HEK293 (cell line): ENCODE measurements at regions not wholly inside any gene's neighbourhood (a gene's known extent, or its start where the extent isn't known, plus 50 kb on each side); places are given as distances from the start of the nearest gene placed in this dataset.

Experiments
- CTCF ChIA-PET: fragments of 350-600 bp; formaldehyde crosslinking; extraction: SDS; loops from one replicate; lab custom pipeline; 2021; ENCODE audit warnings: antibody characterized with exemption; lab: Yijun Ruan, JAX
- POLR2A ChIA-PET: fragments of 300-600 bp; formaldehyde crosslinking; extraction: SDS; loops from one replicate; lab custom pipeline; 2020; ENCODE audit warnings: antibody characterized with exemption, inconsistent platforms; lab: Yijun Ruan, JAX
- H3K27ac ChIP-seq: fragments of 200-500 bp; sonication (Bioruptor generic); 2 replicates; pipeline ENCODE4 v1.5.1; 2014; ENCODE audit warnings: low read depth, low read length, control low read depth, inconsistent platforms; ENCODE audit errors: extremely low read depth
- H3K36me3 ChIP-seq, 2 experiments: fragments of 200-500 bp in 1 of 2; sonication (Bioruptor generic) in 1 of 2; 1 replicate in 1 of 2; 2 replicates in 1 of 2; pipeline ENCODE4 v1.5.1; 2014 to 2017; ENCODE audit warnings: inconsistent platforms in 2 of 2, low read length in 2 of 2; ENCODE audit not compliant: control insufficient read depth in 2 of 2, insufficient read depth in 1 of 2
- H3K4me1 ChIP-seq: fragments of 200-500 bp; sonication (Bioruptor generic); 2 replicates; pipeline ENCODE4 v1.5.1; 2014; ENCODE audit warnings: mild to moderate bottlenecking, low read length, inconsistent platforms; ENCODE audit not compliant: control insufficient read depth, insufficient read depth
- H3K4me3 ChIP-seq: 2 replicates; pipeline ENCODE4 v1.5.1; 2011; ENCODE audit warnings: low read depth, mild to moderate bottlenecking, control low read depth, low read length, moderate library complexity
- H3K9me3 ChIP-seq: fragments of 200-500 bp; sonication (Bioruptor generic); 2 replicates; pipeline ENCODE4 v1.5.1; 2014; ENCODE audit warnings: low read depth, low read length, inconsistent platforms; ENCODE audit not compliant: control insufficient read depth, insufficient read depth
- HOXC10 ChIP-seq: sonication (generic); formaldehyde crosslinking; IDR thresholded peaks from 2 replicates; pipeline ENCODE4 v1.8.1; 2023; ENCODE audit warnings: mild to moderate bottlenecking, missing genetic modification reagents
- IKZF3 ChIP-seq: fragments of 450-650 bp; IDR thresholded peaks from 2 replicates; pipeline ENCODE4 v1.5.0; 2018; ENCODE audit warnings: missing biosample characterization, mild to moderate bottlenecking, missing genetic modification characterization, moderate library complexity
- MZF1 ChIP-seq: fragments of 450-650 bp; formaldehyde crosslinking; IDR thresholded peaks from 2 replicates; pipeline ENCODE4 v1.5.1; 2017; ENCODE audit warnings: missing biosample characterization, missing genetic modification characterization, borderline replicate concordance
- OSR2 ChIP-seq: fragments of 450-650 bp; formaldehyde crosslinking; IDR thresholded peaks from 2 replicates; pipeline ENCODE4 v1.5.1; 2016; ENCODE audit warnings: missing biosample characterization, missing genetic modification characterization
- REPIN1 ChIP-seq: fragments of 450-650 bp; formaldehyde crosslinking; IDR thresholded peaks from 2 replicates; pipeline ENCODE4 v1.5.1; 2017; ENCODE audit warnings: missing biosample characterization, missing genetic modification characterization, low read depth
- TCF7L2 ChIP-seq: IDR thresholded peaks from 2 replicates; pipeline ENCODE4 v1.6.1; 2011; ENCODE audit warnings: low read depth, mild to moderate bottlenecking, inconsistent platforms, low read length, moderate library complexity, borderline replicate concordance
- ZFP3 ChIP-seq: fragments of 450-650 bp; formaldehyde crosslinking; IDR thresholded peaks from 2 replicates; pipeline ENCODE4 v1.5.1; 2016; ENCODE audit warnings: low read depth, missing biosample characterization, missing genetic modification characterization
- ZFP41 ChIP-seq: fragments of 450-650 bp; formaldehyde crosslinking; IDR thresholded peaks from 2 replicates; pipeline ENCODE4 v1.5.1; 2016; ENCODE audit warnings: missing biosample characterization, missing genetic modification characterization, borderline replicate concordance
- ZNF292 ChIP-seq: fragments of 450-650 bp; formaldehyde crosslinking; IDR thresholded peaks from 2 replicates; pipeline ENCODE4 v1.5.1; 2016; ENCODE audit warnings: low read depth, missing biosample characterization, missing genetic modification characterization, borderline replicate concordance
- ZNF324 ChIP-seq: fragments of 450-650 bp; formaldehyde crosslinking; IDR thresholded peaks from 2 replicates; pipeline ENCODE4 v1.5.1; 2016; ENCODE audit warnings: missing biosample characterization, missing genetic modification characterization
- ZNF354C ChIP-seq: fragments of 450-650 bp; formaldehyde crosslinking; IDR thresholded peaks from 2 replicates; pipeline ENCODE4 v1.5.1; 2016; ENCODE audit warnings: missing biosample characterization, missing genetic modification characterization, low read depth, borderline replicate concordance
- ZNF391 ChIP-seq: fragments of 450-650 bp; formaldehyde crosslinking; IDR thresholded peaks from 2 replicates; pipeline ENCODE4 v1.5.1; 2016; ENCODE audit warnings: low read depth, missing biosample characterization, missing genetic modification characterization, borderline replicate concordance
- ZNF48 ChIP-seq: fragments of 450-650 bp; formaldehyde crosslinking; IDR thresholded peaks from 2 replicates; pipeline ENCODE4 v1.5.1; 2016; ENCODE audit warnings: missing biosample characterization, missing genetic modification characterization
- ZNF621 ChIP-seq: fragments of 450-650 bp; formaldehyde crosslinking; IDR thresholded peaks from 2 replicates; pipeline ENCODE4 v1.5.1; 2017; ENCODE audit warnings: missing biosample characterization, missing genetic modification characterization
- ZNF654 ChIP-seq: fragments of 450-650 bp; formaldehyde crosslinking; IDR thresholded peaks from 2 replicates; pipeline ENCODE4 v1.5.1; 2016; ENCODE audit warnings: low read depth, missing biosample characterization, missing genetic modification characterization
- ZNF660 ChIP-seq: fragments of 450-650 bp; IDR thresholded peaks from 2 replicates; pipeline ENCODE4 v1.5.1; 2018; ENCODE audit warnings: missing biosample characterization, mild to moderate bottlenecking, missing genetic modification characterization
- ZNF776 ChIP-seq: fragments of 450-650 bp; formaldehyde crosslinking; IDR thresholded peaks from 2 replicates; pipeline ENCODE4 v1.5.0; 2017; ENCODE audit warnings: missing biosample characterization, missing genetic modification characterization, borderline replicate concordance
- ZNF777 ChIP-seq: fragments of 450-650 bp; formaldehyde crosslinking; IDR thresholded peaks from 2 replicates; pipeline ENCODE4 v1.5.1; 2017; ENCODE audit warnings: missing biosample characterization, missing genetic modification characterization, borderline replicate concordance
- ZNF785 ChIP-seq: fragments of 450-650 bp; formaldehyde crosslinking; IDR thresholded peaks from 2 replicates; pipeline ENCODE4 v1.5.1; 2016; ENCODE audit warnings: missing biosample characterization, missing genetic modification characterization
- TF ChIP-seq, protein P1 (sequence below): fragments of 450-650 bp; formaldehyde crosslinking; IDR thresholded peaks from 2 replicates; pipeline ENCODE4 v1.5.1; 2016; ENCODE audit warnings: missing biosample characterization, missing genetic modification characterization, low read depth
- TF ChIP-seq, protein P2 (sequence below): fragments of 450-650 bp; formaldehyde crosslinking; IDR thresholded peaks from 2 replicates; pipeline ENCODE4 v1.5.1; 2016; ENCODE audit warnings: missing biosample characterization, missing genetic modification characterization

DNA sequence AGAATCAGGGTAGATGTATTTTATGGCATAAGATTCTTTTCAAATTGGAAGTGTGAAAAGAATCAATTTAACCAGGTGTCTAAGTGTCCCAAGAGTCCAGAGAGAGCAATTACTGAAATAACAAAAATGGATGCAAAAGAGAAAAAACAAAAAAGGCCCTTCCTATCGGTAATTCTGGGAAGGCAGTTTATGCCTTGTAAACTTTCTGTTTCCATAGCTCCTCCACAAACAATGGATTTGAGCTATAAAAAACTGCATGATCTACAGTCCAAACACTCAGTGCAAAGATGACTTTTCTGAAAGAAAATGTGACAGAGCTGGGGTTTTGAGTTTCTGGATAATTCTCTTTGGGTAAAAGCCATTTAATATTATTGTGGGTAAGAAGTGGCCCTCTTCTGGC lies 366.1 kb downstream of the EN1 start:
- no peak overlapping the region for H3K27ac ChIP-seq
- CTCF ChIA-PET: interaction anchor here (1.6 kb wide), 1 partner anchor 374 kb away, joined by 5 read pairs; no protein-coding TSS in a partner anchor
- TF ChIP-seq ZNF354C (tag by site-specific recombination): no peak
- TF ChIP-seq ZNF324 (tag by site-specific recombination): no peak
- TF ChIP-seq MZF1 (tag by site-specific recombination): no peak
- TF ChIP-seq ZNF292 (tag by site-specific recombination): no peak
- no peak for TF ChIP-seq IKZF3 (tag by site-specific recombination)
- TF ChIP-seq ZFP41 (tag by site-specific recombination): no peak
- no peak for TF ChIP-seq ZNF48
- no peak for TF ChIP-seq ZNF621 (tag by site-specific recombination)
- TF ChIP-seq OSR2 (tag by site-specific recombination): no peak
- no peak for TF ChIP-seq HOXC10 (CRISPR knock-in tag)
- no peak for TF ChIP-seq ZNF654
- TF ChIP-seq ZNF777 (tag by site-specific recombination): no peak
- TF ChIP-seq, protein P1, sequence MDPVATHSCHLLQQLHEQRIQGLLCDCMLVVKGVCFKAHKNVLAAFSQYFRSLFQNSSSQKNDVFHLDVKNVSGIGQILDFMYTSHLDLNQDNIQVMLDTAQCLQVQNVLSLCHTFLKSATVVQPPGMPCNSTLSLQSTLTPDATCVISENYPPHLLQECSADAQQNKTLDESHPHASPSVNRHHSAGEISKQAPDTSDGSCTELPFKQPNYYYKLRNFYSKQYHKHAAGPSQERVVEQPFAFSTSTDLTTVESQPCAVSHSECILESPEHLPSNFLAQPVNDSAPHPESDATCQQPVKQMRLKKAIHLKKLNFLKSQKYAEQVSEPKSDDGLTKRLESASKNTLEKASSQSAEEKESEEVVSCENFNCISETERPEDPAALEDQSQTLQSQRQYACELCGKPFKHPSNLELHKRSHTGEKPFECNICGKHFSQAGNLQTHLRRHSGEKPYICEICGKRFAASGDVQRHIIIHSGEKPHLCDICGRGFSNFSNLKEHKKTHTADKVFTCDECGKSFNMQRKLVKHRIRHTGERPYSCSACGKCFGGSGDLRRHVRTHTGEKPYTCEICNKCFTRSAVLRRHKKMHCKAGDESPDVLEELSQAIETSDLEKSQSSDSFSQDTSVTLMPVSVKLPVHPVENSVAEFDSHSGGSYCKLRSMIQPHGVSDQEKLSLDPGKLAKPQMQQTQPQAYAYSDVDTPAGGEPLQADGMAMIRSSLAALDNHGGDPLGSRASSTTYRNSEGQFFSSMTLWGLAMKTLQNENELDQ (tag by site-specific recombination): no peak
- no peak for TF ChIP-seq ZNF785
- TF ChIP-seq REPIN1 (tag by site-specific recombination): no peak
- no peak for TF ChIP-seq ZNF391 (tag by site-specific recombination)
- TF ChIP-seq ZNF776 (tag by site-specific recombination): no peak
- no peaks in the 10 kb centered on the region for H3K4me1 ChIP-seq
- no peak overlapping the region for H3K4me3 ChIP-seq
- no peaks in the 10 kb centered on the region for H3K9me3 ChIP-seq
- no peaks in the 10 kb centered on the region for H3K36me3 ChIP-seq
- POLR2A ChIA-PET: no interaction called here

DNA sequence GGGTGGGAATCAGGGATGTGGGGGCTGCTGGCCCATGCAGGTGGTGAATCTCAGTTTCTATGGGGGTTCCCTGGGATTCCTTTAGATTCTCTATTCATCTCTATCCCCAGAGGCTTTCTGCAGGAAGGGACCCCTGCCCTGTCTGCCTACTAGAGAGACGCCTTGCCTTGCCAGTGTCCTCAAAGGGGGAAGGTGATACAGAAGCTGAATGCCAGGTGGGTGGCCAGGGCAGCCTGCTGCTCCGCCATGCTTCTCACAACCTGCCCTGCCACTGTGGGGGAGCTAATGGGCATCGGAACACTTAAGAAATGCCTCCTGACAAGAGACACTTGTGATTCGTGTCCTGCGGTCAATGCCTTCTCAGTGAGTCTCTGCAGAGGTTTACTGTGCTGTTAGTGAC lies 368.4 kb downstream of the EN1 start:
- no peaks in the 10 kb centered on the region for H3K36me3 ChIP-seq
- no peaks in the 10 kb centered on the region for H3K9me3 ChIP-seq
- TF ChIP-seq, protein P2, sequence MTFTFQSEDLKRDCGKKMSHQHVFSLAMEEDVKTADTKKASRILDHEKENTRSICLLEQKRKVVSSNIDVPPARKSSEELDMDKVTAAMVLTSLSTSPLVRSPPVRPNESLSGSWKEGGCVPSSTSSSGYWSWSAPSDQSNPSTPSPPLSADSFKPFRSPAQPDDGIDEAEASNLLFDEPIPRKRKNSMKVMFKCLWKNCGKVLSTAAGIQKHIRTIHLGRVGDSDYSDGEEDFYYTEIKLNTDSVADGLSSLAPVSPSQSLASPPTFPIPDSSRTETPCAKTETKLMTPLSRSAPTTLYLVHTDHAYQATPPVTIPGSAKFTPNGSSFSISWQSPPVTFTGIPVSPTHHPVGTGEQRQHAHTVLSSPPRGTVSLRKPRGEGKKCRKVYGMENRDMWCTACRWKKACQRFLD (tag by site-specific recombination): no peak
- TF ChIP-seq ZFP3: no peak
- CTCF ChIA-PET: no interaction called here
- H3K27ac ChIP-seq: no peak overlapping the region
- POLR2A ChIA-PET: no interaction called here
- H3K4me1 ChIP-seq: no peaks in the 10 kb centered on the region
- no peak overlapping the region for H3K4me3 ChIP-seq

DNA sequence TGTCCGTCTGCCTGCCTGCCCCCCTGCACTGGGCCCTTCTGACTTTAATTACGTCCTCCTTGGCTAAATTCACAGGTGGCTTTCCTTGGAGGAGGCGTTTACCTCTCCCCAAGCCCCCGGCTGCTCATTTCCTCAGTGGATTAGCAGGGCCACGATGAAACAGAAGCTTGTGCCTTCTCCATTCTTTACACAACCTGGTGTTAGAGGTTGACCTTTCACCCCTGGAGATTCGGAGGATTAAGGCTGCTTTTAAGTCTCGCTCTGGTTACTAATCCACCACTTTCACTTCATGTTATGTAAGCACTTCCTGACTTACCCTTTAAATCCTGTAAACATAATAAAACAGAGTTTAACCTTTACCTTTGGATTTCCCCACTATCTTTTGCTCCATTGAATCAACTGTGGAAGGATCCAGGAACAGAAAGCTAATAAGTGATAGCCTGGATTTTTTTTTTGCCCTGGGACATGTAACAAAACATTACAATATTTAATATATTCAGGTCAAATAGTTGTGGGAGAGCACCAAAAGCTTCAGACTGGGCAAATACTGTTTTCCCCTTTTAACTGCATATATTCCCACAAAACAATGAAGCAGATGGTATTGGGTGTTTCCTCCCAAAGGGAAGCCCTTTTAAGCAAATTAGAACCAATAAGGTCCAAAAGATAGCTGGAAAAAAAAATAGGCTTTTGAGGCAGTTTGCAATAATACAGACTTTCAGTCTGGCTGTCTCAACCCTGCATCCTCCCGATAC lies 370.2 kb downstream of the EN1 start:
- Histone ChIP-seq H3K4me3 (no peak overlapping the region), H3K36me3 (no peaks in the 10 kb centered on the region), H3K9me3 (no peaks in the 10 kb centered on the region), H3K4me1 (no peaks in the 10 kb centered on the region), H3K27ac (no peak overlapping the region)
- CTCF ChIA-PET: no interaction called here
- TF ChIP-seq ZNF660 (no peak), TCF7L2 (peak; percentile 93; the same call in 1 of the 2 replicates)
- POLR2A ChIA-PET: no interaction called here
